ENCODE measurements at regions not wholly inside any gene's neighbourhood (a gene's known extent, or its start where the extent isn't known, plus 50 kb on each side); places are given as distances from the start of the nearest gene placed in this dataset.

- H2BK15ac ChIP-seq (ENCODE audit: low read depth, low read length), result no peak overlapping the region
- no peak overlapping the region for H2BK12ac ChIP-seq (ENCODE audit: insufficient read length, low read depth, low read length)
- no peak overlapping the region for H3K56ac ChIP-seq (ENCODE audit: insufficient read length, low read depth, low read length)
- H3K4me2 ChIP-seq (ENCODE audit: insufficient read depth, insufficient read length, low read length), result no peak overlapping the region
- no peak overlapping the region for H2BK20ac ChIP-seq (ENCODE audit: low read depth, low read length, poor library complexity, severe bottlenecking)
- H3T11ph ChIP-seq (ENCODE audit: low read length), result no peak overlapping the region
- Mint-ChIP-seq H3K27me3 (ENCODE audit: low read depth) (no peaks in the 10 kb centered on the region), H3K4me1 (peaks cover 0 to 5% of the 10 kb centered on the region in 2 experiments; a peak in 2 of 4 replicates), H3K4me3 (no peak overlapping the region), H3K27ac (no peak overlapping the region), H3K36me3 (ENCODE audit: insufficient read depth in 1 of 3, low read depth in 3 of 3) (no peaks in the 10 kb centered on the region), H3K9me3 (no peaks in the 10 kb centered on the region)
- H3K4me1 ChIP-seq (ENCODE audit: insufficient read depth, low read length), result no peaks in the 10 kb centered on the region
- no peaks in the 10 kb centered on the region for H3K23me2 ChIP-seq (ENCODE audit: insufficient read length, low read depth, low read length, poor library complexity, severe bottlenecking)
- no peak overlapping the region for H3K14ac ChIP-seq (ENCODE audit: insufficient read depth, low read length)
- no peak overlapping the region for H3K9ac ChIP-seq (ENCODE audit: extremely low read depth, insufficient read length, low read length)
- no CpG with 5 or more reads among the region's 6 CpGs for WGBS (ENCODE audit: extremely low coverage, insufficient read length, low lambda C conversion rate)
- H4K8ac ChIP-seq (replicated peaks; ENCODE audit: insufficient read length, low read depth, low read length), result no peak overlapping the region
- H4K20me1 ChIP-seq (ENCODE audit: control insufficient read depth, insufficient read depth, insufficient read length), result no peaks in the 10 kb centered on the region
- H3K79me2 ChIP-seq (ENCODE audit: insufficient read depth, low read length), result no peaks in the 10 kb centered on the region
- H3K9me3 ChIP-seq (ENCODE audit: control insufficient read depth, low read depth, low read length), result no peaks in the 10 kb centered on the region
- no peak overlapping the region for H3K18ac ChIP-seq (ENCODE audit: insufficient read length, low read depth, low read length)
- no peak overlapping the region for H2AK5ac ChIP-seq (ENCODE audit: insufficient read length, low read length)
- no peak for TF ChIP-seq CTCF (conservative IDR thresholded peaks at IDR 0.05)
- no peak overlapping the region for H4K5ac ChIP-seq (ENCODE audit: insufficient read length, low read depth, low read length)
- no peak overlapping the region for H3K4ac ChIP-seq (ENCODE audit: low read depth, low read length)
- no peaks in the 10 kb centered on the region for H3K27me3 ChIP-seq (ENCODE audit: insufficient read depth, low read length)
- H3K27ac ChIP-seq (ENCODE audit: insufficient read length, low read depth, low read length), result no peak overlapping the region
- no peak overlapping the region for H3K23ac ChIP-seq (ENCODE audit: insufficient read length, low read depth, low read length)
- no peak overlapping the region for H2AFZ ChIP-seq (ENCODE audit: low read length)
- H4K91ac ChIP-seq (ENCODE audit: insufficient read length, low read depth, low read length), result no peak overlapping the region
- H3K79me1 ChIP-seq (ENCODE audit: insufficient read depth, low read depth, low read length, poor library complexity, severe bottlenecking), result no peaks in the 10 kb centered on the region
- no peak overlapping the region for H2BK120ac ChIP-seq (ENCODE audit: low read depth, low read length, poor library complexity, severe bottlenecking)
- H2BK5ac ChIP-seq (ENCODE audit: insufficient read length, low read length), result no peak overlapping the region
- DNase-seq, result no peak
Observed at GRCh38 chr10:4057725-4058513, 272.9 kb upstream of the KLF6 start.
